ENCODE measurements at regions not wholly inside any gene's neighbourhood (a gene's known extent, or its start where the extent isn't known, plus 50 kb on each side); places are given as distances from the start of the nearest gene placed in this dataset.

DNA sequence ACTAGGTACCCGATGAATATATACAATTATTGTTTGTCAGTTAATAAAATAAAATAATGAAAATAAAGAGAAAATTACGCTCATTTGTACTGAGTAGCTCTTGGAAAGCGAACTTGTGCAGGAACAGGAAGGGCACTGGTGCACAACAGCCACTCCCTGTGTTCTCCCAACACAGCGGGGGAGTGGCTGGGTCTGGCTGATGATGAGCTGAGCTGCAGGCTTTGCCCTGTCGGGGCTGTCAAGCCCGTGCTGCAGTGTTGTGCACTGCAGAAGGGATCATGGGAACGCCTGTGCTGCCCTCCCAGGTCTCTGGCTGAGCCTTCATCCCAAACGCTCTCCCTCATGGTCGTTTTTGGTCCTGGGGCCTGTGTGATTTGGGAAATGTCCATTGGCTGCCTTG is 131.7 kb upstream of the MAP3K4 start:
- DNase-seq (ENCODE audit: low read depth in 1 of 2, low spot score in 1 of 2), result no peak
- Histone ChIP-seq H3K27me3 (ENCODE audit: insufficient read depth, poor library complexity, severe bottlenecking) (no peaks in the 10 kb centered on the region), H3K4me3 (replicated peaks; ENCODE audit: insufficient read depth, low read length) (no peak overlapping the region), H3K27ac (replicated peaks) (no peak overlapping the region)
- TF ChIP-seq SPI1 (IDR thresholded peaks at IDR 0.05; ENCODE audit: borderline replicate concordance, low read depth), result no peak
- TF ChIP-seq GABPA (IDR thresholded peaks at IDR 0.05; ENCODE audit: low read depth), result no peak
- TF ChIP-seq, protein P1, sequence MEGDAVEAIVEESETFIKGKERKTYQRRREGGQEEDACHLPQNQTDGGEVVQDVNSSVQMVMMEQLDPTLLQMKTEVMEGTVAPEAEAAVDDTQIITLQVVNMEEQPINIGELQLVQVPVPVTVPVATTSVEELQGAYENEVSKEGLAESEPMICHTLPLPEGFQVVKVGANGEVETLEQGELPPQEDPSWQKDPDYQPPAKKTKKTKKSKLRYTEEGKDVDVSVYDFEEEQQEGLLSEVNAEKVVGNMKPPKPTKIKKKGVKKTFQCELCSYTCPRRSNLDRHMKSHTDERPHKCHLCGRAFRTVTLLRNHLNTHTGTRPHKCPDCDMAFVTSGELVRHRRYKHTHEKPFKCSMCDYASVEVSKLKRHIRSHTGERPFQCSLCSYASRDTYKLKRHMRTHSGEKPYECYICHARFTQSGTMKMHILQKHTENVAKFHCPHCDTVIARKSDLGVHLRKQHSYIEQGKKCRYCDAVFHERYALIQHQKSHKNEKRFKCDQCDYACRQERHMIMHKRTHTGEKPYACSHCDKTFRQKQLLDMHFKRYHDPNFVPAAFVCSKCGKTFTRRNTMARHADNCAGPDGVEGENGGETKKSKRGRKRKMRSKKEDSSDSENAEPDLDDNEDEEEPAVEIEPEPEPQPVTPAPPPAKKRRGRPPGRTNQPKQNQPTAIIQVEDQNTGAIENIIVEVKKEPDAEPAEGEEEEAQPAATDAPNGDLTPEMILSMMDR (IDR thresholded peaks at IDR 0.05; ENCODE audit: insufficient read depth, low read length), result no peak
- TF ChIP-seq, protein P2, sequence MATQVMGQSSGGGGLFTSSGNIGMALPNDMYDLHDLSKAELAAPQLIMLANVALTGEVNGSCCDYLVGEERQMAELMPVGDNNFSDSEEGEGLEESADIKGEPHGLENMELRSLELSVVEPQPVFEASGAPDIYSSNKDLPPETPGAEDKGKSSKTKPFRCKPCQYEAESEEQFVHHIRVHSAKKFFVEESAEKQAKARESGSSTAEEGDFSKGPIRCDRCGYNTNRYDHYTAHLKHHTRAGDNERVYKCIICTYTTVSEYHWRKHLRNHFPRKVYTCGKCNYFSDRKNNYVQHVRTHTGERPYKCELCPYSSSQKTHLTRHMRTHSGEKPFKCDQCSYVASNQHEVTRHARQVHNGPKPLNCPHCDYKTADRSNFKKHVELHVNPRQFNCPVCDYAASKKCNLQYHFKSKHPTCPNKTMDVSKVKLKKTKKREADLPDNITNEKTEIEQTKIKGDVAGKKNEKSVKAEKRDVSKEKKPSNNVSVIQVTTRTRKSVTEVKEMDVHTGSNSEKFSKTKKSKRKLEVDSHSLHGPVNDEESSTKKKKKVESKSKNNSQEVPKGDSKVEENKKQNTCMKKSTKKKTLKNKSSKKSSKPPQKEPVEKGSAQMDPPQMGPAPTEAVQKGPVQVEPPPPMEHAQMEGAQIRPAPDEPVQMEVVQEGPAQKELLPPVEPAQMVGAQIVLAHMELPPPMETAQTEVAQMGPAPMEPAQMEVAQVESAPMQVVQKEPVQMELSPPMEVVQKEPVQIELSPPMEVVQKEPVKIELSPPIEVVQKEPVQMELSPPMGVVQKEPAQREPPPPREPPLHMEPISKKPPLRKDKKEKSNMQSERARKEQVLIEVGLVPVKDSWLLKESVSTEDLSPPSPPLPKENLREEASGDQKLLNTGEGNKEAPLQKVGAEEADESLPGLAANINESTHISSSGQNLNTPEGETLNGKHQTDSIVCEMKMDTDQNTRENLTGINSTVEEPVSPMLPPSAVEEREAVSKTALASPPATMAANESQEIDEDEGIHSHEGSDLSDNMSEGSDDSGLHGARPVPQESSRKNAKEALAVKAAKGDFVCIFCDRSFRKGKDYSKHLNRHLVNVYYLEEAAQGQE (IDR thresholded peaks at IDR 0.05; ENCODE audit: insufficient replicate concordance, low read depth), result no peak
- no peak for TF ChIP-seq POLR2AphosphoS5 (IDR thresholded peaks at IDR 0.05; ENCODE audit: low read depth)

DNA sequence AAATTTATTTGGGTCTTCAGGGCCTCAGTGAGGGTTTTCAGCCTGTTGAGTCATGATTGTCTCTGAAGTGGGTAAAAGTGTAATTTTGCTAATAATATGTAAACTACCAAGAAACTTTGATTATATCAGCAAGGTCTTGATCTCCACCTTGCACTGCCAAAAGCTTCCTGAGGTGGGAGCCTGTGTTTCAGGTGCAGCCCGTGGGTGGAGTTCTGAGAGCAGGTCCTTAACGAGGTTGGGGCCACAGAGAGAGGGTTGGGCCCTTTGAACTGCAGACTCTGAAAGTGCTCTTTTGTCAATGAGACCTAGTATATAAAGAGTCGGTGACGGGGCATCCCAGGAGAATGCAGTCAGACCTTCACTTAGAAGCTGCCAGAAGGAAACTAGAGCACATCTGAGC is 129.7 kb upstream of the MAP3K4 start:
- H3K27ac ChIP-seq (replicated peaks), result no peak overlapping the region
- TF ChIP-seq, protein P2 (IDR thresholded peaks at IDR 0.05; ENCODE audit: insufficient replicate concordance, low read depth), result no peak
- TF ChIP-seq SPI1 (IDR thresholded peaks at IDR 0.05; ENCODE audit: borderline replicate concordance, low read depth) (no peak), GABPA (IDR thresholded peaks at IDR 0.05; ENCODE audit: low read depth) (no peak), POLR2AphosphoS5 (IDR thresholded peaks at IDR 0.05; ENCODE audit: low read depth) (no peak)
- TF ChIP-seq, protein P1 (IDR thresholded peaks at IDR 0.05; ENCODE audit: insufficient read depth, low read length), result no peak
- H3K4me3 ChIP-seq (replicated peaks; ENCODE audit: insufficient read depth, low read length), result no peak overlapping the region
- no peaks in the 10 kb centered on the region for H3K27me3 ChIP-seq (ENCODE audit: insufficient read depth, poor library complexity, severe bottlenecking)
- DNase-seq (ENCODE audit: low read depth in 1 of 2, low spot score in 1 of 2), result no peak

DNA sequence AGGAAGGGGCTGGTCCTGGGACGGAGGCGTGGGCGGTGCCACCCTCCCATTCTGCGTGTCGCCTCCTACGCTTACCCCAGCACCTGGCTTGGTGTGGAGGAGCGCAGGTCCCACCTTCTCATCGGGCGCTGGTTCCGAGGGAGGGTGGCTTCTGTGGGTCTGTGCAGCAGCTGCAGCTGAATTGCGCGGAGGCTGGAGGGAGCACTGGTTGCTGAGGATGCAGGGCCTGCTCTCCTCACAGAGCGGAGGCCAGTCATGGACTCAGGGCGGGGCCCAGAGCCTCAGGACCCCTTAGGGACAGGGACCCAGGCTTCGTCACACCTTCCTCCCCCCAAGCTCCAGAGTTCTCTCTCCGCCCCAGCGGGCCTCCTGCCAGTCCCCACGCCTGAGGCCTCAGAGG is 127.8 kb upstream of the MAP3K4 start:
- no peak overlapping the region for H3K27ac ChIP-seq (replicated peaks)
- H3K4me3 ChIP-seq (replicated peaks; ENCODE audit: insufficient read depth, low read length), result no peak overlapping the region
- TF ChIP-seq, protein P1 (IDR thresholded peaks at IDR 0.05; ENCODE audit: insufficient read depth, low read length), result no peak
- no peak for TF ChIP-seq POLR2AphosphoS5 (IDR thresholded peaks at IDR 0.05; ENCODE audit: low read depth)
- no peak for TF ChIP-seq GABPA (IDR thresholded peaks at IDR 0.05; ENCODE audit: low read depth)
- no peak for TF ChIP-seq SPI1 (IDR thresholded peaks at IDR 0.05; ENCODE audit: borderline replicate concordance, low read depth)
- TF ChIP-seq, protein P2 (IDR thresholded peaks at IDR 0.05; ENCODE audit: insufficient replicate concordance, low read depth), result no peak
- DNase-seq (ENCODE audit: low read depth in 1 of 2, low spot score in 1 of 2), result no peak
- H3K27me3 ChIP-seq (ENCODE audit: insufficient read depth, poor library complexity, severe bottlenecking), result no peaks in the 10 kb centered on the region

All from HL-60 (cell line).